GM21423 (cell line): ENCODE measurements at regions not wholly inside any gene's neighbourhood (a gene's known extent, or its start where the extent isn't known, plus 50 kb on each side); places are given as distances from the start of the nearest gene placed in this dataset.

Experiments
- ATAC-seq: cut with Tn5 transposase; IDR thresholded peaks from one replicate; pipeline ENCODE4 v1.9.1; 2021; ENCODE audit warnings: mild to moderate bottlenecking, moderate library complexity; ENCODE audit not compliant: unreplicated experiment

DNA sequence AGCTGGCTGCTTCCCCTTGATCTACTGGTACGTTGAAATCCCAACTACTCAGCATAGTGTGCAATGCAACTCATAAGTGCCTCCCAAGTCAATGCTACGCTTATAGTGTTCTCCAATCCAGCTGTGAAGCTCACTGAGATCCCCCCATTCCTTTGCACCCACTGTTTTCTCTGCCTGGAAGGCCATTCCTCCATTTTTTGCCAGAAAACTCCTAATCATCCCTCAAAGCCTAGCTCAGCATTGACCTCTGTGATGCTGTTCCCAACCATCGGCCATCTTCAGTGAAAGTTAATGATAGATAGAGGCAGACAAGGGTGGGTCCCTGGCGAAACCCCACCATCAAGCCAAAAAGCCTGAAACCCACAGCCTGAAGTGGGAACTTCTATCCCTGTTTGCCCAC lies 211.0 kb downstream of the ENC1 start:
- no peak for ATAC-seq

DNA sequence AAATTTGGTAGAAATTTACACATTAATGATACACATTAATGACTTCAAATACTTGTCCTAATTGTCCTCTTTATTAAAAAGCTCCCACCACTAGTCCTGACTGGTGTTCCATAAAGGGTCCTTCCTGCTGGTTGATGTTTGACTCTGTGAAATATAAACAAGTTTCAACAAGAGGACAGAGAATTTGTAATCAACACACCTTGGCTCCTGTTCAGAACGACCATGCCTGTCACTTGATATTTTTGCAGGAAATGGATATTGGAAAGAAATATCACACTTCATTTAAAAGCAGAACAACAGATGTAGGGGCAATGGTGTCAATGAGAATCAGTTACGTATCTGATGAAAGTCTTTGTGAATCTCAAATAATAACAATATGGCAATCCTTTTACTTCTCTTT lies 211.7 kb downstream of the ENC1 start:
- no peak for ATAC-seq

DNA sequence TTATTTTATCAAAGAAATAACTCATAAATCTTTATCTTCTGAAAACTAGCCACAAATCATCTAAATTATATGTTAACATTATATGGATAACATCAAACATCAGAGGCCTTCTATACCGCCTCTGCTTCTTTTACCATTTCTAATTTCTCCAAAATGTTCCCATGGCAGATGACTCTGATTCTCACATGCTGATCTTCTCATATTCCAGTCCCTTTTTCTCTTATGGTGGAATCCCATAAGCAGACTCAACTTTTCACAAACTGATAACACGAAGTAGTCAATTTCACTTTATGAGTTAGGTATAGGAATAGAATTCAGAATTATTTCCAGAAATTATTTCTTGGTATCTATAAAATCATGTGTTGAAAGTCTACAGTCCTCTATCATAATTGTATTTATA lies 212.3 kb downstream of the ENC1 start:
- ATAC-seq, result no peak

DNA sequence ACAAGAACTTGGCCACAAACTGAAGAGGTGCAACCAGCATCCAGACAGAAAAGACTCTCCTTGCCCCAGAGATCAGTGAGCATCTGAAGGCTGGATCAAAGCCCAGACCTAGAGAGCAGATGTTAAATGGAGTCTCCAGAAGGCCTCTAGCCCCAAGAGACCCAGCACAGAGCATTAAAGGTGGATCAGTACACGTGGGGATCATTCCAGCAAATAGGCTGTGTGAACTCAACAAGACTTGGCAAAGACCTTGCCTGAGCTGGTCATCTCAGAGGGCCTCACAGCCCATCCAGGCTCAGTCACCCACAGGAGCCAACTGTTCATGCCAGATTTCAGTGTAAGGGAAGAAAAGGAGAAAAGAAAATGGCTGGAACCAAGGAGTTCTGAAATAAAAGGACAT lies 214.0 kb downstream of the ENC1 start:
- ATAC-seq, result no peak

DNA sequence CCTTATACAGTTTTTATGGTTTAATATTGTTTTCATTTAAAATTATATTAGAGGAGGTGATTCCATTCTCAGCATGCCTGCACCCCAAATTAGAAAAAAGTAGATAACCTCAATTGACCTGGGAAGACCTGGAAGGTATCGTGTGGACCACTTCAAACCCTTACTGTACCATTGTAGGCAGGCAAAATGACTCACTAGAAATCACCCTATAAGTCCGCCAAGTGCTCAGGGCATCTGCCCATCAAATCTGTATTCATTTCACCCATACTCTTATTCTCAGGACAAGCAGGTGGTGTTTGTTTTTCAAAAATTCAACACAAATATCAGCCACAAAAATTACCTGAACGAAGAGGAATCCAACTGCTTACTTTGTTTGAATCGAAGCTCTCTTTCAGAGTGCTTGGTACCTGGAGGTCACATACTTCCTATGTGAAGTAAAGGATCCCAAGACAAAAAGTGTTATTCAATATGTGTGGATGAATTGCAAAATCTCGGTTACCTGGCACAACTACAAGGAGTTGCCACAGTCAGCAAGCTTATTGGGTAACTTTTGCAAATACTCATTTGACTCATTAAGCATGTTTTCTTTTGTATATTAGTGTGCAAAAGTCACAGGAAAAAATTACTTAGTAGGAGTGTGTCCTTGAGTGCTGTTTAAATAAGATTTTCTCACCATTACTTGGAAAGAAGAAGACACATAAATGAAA lies 216.2 kb downstream of the ENC1 start:
- ATAC-seq, result no peak

DNA sequence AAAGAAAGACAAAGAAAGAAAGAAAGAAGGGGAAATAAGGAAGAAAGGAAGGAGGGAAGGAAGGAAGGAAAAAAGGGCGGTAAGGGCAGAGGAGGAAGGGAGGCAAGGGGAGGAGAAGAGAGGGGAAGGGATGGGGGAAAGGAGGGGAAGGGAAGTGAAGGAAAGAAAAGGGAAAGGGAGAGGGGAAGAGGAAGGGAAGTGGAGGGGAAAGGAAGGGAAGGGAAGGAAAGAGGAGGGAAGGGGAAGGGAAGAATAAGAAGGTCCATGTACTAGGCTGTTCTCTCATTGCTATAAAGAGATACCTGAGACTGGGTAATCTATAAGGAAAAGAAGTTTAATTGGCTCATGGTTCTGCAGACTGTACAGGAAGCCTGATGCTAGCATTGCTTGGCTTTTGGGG lies 217.1 kb downstream of the ENC1 start:
- no peak for ATAC-seq

DNA sequence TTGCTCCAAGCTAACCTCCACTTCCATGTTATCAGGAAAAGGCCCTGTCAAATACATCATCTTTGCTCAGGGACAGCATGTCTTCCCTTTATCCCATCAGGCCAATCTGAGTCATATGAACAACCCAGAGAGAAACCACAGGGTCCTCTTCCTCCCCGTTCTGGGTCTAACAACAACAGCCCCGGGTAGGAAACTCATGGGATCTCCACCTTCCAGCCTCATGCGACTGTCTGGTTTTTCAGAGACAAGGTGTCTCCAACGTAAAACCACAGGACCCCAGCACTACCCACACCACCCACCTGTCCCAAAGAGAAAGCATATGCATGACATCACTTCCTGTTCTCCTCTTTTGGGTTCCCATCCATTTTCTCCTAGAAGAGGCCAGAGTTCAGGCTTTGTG lies 217.9 kb downstream of the ENC1 start:
- ATAC-seq, result no peak

DNA sequence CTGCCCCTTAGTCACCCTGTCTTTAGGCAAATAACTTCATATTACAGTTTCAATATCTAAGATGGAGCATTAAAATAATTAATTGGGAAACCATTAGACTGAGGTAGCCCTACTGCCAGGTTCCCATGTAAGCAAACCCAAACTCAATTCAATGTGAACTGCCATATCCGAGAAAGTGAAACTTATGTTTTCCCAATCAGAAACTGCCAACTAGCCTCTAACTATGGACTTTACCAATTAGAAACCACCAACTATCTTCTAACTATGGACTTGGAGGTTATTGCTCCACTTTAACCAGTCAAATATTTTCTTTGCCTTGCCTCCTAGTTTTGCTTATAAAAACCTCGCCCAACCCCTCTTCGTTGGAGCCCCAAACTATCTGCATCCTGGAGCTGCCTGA lies 218.5 kb downstream of the ENC1 start:
- no peak for ATAC-seq

DNA sequence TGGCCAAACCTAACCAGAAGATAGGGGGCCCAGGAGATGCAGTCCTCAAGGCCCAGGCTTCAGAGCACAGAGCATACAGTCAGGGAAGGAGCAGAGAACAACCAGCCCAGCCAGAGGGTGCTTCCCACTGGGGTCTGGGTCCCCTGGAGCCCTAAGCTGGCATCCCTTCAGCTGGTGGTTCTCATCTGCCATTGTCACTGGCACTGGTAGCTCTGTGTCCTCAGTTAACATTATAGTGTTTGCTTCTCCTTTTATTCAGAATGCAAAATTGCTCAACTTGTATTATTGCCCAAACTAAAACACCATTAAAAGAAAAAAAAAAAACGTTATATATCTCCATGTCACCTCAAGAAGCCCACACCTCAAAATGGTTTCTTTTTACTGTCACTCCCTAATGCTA lies 219.2 kb downstream of the ENC1 start:
- no peak for ATAC-seq

DNA sequence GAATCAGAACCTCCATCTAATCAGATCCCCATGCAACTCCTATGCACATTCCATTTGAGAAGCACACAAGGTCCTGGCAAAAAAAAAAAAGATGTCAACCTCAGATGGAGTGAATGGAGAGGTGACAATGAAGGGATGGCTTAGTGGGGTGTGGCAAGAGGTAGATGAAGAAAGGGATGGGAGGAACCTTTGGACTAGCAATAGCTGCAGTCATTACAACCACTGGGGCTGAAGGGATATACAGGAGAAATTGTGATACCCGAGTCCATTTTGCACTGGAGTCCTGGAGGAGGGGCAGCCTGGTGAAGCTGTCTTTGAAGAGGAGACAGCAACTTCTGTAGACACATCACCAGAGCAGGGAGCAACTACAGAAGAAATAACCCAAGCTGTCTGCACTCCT lies 219.6 kb downstream of the ENC1 start:
- no peak for ATAC-seq

DNA sequence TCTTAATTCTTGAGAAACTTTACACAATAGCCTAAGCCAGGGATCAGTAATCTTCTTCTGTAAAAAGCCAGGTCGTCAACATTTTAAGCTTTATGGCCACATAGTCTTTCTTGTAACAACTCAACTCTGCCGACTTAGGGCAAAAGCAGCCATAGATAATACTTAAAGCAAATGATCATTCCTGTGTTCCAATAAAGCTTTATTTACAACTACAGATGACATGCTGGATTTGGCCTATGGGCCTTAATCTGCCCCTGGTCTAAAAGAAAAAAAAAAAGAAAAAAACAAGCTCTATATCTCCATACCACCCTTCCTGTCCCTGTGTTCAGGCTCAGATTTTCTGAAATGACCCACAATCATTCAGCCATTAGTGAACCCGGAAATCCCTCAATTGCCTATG lies 220.3 kb downstream of the ENC1 start:
- ATAC-seq, result no peak

DNA sequence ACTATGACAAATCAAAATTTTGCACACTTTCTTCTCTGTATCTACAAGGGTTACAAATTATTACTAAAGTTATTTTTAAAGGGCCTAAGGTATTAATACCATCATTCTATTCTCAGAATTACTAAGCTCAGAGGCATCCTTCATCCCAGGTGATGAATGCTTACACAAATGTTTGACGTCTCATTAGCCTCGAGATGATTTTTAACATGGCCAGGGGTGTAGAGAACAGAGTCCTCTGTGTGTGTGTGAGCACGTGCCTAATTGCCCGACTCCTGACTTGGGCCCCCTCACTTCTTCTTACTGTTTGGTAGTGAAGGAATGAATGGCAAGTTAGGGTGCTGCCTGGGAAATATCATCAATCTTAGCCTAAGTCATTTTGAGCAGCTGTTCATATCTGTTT lies 221.1 kb downstream of the ENC1 start:
- no peak for ATAC-seq

DNA sequence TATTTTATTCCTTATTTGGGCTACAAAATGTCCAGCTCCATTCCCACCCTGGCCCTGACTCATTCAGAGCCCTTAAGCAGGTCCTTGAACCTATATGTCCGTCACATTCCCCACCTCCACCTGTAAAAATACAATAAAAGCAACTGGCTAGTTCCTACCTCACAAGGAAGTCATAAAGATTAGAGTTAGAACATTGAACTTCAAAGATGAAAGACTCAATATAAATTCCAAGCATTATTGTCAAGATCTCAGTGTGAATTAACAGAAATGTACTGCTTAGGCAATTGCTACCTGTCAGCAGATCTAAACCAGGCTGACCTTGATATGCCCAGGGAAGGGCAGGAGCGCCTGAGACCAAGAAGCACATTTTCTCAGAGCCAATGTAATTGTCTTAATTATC lies 221.8 kb downstream of the ENC1 start:
- ATAC-seq, result no peak

DNA sequence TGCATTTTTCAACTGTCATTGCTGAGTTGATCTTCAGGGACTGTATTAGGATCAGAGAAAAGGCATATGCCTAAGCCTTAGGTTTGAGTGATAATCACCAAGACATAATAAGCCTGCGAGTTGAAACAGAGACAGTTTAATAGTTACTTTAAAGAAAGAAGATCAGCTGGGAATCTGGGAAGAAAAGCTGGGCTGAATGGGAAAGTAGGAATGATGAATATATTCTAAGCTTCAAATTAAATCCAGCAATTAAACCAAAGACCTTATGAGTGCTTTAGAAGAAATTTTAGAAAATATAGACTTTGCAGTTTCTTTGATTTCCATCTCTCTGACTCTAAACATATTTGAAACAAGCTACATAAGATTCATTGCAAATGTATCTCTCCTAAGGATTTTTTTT lies 222.3 kb downstream of the ENC1 start:
- ATAC-seq, result no peak

DNA sequence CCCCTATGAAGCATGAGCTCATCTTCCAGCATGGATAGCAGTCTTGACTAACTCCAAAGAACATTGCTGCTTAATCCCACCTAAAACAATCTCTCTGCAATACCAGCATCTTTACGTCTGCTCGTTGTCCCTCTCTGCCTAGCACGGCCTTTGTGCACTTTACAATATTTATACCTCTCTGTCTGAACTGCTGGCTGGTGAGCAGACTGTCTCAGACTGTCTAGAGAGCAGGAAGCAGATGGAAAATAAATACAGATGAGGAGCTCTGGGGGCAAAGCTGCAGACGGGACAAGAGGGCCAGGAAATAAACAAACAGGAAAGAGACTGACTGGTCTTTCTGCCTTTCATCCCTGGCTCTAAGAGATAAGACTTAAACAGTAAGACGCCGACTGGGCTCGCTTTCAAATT lies 224.8 kb downstream of the ENC1 start:
- ATAC-seq, result no peak

DNA sequence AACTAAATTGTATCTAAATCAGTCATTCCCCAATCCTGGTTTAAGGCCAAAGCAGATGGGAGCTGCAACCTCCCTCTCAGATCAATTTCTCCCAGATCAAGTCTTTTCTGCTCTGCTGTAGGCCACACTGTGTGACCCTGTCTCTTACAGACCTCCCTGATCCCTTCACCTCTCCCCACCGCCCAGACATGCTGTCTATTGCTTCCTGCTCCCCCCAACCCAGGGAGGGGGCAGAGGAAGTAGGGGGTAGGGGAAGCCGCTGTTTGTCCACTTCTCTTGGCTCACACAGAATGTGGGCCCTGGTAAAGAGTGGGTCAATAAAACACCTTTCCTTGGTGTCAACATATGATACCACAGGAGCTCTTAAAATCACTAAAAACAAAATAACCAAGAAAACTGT lies 226.3 kb downstream of the ENC1 start:
- ATAC-seq, result no peak

DNA sequence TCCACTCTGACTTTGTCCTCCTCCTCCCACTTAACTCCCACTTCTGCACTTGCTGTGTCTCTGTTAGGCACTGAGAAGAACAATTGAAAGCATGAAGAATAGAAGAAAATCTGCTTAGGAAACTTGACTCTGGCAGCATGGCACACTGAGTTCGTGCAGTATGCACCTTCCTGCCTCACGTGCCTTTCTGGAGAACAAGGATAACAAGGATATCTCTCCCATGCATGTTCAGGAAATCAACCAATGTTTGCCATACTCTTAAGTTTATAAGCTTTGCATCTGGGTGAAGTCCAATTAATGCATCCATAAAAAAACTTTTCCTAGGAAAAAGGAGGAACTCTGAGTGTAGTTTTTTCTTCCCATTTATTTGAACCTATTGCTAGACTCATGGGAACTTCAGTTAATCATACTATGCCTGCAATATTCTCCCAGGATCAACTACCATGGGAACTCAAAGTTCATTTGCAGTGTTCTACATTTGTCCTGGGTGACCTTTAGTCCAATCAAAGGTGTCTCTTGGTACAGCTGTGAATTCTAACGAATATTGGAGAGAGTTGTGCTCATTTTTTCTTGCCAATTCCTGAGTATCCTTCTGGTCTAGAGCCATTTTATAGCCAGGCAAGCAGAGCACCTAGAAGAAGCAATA lies 227.0 kb downstream of the ENC1 start:
- ATAC-seq, result no peak

DNA sequence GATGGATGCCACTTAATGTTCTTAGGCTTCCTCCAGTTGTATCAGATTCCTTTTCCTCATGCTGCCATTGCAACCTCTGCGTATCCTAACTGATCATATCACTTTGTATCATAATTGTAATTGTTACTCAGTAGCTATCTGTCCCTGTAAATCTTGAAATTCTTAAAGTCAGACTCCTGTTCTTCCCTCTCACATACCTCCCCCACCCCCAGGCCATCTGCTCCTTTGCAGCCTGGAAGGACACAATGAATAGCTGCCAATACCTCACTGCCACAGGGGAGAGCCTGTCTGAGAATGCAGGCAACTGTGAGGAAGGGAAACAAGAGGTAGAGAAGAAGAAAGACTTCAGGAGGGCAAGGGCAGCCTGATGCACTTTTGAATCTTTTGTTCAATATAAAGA lies 228.5 kb downstream of the ENC1 start:
- no peak for ATAC-seq

DNA sequence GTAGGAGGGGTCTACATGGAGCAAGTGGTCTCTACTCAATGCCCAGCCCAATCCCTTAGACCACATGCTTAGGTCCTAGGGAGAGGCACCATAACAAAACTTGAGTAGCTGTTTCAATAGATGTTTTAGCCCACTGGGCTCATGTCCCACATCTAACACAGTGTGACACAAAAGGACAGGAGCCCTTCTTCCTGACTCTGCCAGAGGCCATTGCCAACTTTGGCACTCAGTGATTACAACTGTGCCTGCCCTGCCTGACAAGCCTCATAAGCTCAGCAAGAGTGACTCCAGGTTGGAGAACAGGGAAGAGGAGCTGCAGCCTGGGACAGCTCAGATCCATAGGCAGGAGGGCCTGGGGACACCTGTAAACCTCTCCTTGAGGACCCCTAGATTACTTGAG lies 230.8 kb downstream of the ENC1 start:
- no peak for ATAC-seq

DNA sequence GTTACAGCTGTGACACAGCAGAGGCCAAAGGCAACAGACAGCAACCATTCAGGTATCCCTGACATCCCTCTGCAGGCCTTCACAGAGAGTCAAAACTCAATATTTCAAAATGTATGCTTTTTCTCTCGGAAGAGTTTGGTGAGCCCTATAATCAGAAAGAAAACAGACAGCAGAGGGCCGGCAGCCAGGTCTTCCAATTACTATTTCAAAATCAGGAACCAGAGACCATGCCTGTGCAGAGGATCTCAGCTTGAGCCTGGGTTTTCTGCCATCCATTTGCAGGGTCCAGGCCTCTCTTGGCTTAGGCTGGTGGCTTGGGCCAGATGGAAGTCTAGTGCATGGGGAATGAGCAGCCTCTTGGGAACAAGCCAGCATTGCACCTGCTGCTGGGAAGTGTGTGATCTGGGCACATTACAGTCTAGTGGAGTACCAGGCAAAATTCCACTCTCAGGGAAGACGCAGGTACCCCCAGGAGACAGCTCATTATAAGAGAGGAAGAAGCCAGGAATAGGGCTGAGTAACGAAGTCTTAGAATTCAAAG lies 231.3 kb downstream of the ENC1 start:
- ATAC-seq, result no peak

DNA sequence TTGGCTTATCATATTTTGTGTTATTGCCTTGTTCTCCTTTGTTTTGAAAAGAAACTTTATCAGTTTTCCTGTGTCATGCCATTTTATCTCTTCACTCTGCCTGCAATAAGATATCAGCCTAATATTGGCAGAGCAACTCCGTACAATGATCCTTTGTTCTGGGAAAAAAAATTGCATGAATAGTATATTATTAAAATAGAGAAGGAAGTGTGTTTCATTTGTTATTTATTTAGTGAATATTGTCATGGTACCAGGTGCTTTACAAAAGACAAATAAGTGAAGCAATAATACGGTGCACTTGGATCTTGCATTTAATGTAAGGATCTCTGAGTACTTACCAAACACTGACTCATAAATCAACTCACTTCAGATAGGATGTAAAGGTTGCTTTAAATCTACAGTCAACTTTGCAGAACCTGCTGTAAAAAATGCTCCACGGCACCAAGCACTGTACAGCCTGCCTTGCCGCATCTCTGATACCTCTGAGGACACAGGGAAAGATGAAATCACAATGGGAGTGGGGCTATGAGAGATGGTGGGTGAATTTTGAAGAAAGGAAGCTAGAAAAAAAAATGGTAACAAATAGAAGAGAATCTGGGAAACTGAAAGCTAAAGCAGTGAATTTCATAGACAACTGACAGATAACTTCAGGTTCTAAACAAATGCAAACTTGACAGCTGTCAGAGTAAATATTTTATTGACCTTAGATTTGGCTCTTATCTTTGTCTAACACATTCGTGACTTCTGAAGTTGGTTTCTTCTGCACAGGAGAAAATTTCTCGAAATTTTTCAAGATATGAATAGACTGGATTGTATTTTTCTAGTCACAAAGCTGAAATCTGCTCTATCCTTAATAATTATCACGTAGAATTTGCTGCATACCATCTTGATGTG lies 232.1 kb downstream of the ENC1 start:
- no peak for ATAC-seq

DNA sequence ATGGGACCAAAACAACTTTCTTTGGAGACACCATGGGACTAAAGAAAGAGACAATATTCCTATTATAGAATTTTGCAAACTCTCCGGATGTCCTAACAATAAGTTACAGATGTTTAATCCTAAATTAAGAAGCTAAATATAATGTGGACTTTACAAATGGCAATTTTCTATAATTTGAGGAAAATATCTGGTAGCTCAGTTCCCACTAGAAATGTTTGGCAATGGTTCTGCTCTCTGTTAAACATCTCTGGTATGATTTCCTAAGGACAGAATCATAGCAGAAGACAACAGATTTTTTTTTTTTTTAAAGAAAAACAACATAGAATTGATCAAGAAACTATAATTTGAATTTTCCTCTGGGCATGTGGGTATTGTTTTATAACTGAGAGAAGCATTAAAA lies 232.8 kb downstream of the ENC1 start:
- ATAC-seq, result no peak
